ENCODE measurements at regions not wholly inside any gene's neighbourhood (a gene's known extent, or its start where the extent isn't known, plus 50 kb on each side); places are given as distances from the start of the nearest gene placed in this dataset.
"Not testable (repeated sequence)": the region's sequence is repeated elsewhere in the genome, so short reads cannot be mapped to it uniquely, and the experiment has no call there.

DNA sequence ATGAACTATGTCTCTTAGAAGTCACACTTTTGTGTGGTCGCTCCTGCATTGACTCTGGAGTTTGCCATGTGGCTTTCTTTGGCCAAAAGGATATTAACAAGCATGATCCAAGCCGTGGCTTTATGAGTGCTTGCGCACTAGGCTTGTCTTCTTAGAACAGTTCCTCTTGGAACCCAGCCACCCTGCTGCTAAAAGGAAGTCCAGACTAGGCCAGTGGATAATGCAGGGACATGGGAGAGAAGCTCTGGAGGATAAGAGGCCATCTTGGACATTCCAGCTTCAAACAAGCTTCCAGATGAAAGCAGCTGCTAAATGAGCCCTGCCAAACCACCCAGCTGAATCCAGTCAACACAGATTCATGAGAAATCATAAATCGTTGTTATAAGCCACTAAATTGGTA lies 346.4 kb downstream of the CDC5L start:
- DNase-seq = no peak
- no peaks in the 10 kb centered on the region for H3K36me3 Mint-ChIP-seq
- no peaks in the 10 kb centered on the region for H3K4me1 Mint-ChIP-seq
- H3K27ac Mint-ChIP-seq = no peak overlapping the region
- H3K4me3 Mint-ChIP-seq = no peak overlapping the region
- no peaks in the 10 kb centered on the region for H3K9me3 Mint-ChIP-seq
- H3K27me3 Mint-ChIP-seq (ENCODE audit: low read depth in 3 of 3) = no peaks in the 10 kb centered on the region

DNA sequence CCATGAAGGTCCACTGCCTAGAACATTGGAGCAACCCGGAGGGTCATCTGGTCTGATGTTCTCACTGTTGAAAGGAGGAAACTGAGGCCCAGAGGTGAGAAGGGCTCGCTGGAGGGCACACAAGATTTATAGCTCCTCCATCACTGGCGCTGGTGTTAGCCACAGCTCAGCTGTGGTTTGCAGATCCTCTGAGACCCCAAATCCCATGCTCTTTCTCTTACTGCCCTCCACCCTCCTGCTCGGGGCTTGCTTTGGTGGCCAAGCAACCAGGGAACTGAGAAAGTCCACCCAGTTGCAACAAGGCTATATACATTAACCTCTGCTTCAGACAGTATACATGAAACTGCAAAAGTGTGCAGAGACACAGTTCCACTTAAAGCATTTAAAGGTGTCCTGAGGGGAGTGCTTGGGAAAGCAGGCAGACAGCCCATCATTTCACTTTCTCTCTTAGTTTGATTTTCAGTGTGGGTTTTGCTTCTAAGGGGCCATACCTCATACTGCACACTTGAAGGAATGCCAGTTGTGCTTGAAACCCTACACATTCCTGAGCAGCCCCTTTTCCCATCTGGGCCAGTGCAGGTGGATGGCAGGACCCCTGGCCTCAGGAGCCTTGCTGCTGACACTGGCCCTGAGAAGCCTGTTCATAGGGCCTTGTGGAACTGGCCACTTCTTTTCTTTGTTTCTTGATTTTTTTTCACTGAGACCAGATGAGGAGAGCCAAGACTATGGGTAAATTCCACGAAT lies 347.6 kb downstream of the CDC5L start:
- H3K27ac Mint-ChIP-seq = peak overlapping the region in 1 of 6 donors; percentile 4

DNA sequence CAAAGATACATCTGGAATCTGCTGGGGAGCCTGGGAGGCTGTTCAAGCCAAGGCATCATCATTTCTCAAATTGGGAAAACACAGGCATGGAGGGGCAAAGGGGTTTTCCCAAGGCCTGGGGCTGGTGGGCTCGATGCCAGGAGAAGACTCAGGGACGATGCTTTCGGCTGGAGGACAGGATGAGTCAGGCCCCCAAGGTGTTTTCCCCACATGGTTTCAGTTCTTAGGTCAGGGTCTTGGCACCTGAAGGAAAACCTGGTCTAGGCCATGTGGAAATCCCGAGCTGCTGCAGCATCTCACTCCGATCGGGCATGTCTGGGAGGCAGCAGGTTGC lies 348.1 kb downstream of the CDC5L start:
- no peaks in the 10 kb centered on the region for H3K4me1 Mint-ChIP-seq
- H3K27ac Mint-ChIP-seq = peak overlapping the region in 1 of 6 donors; percentile 4
- H3K36me3 Mint-ChIP-seq = no peaks in the 10 kb centered on the region
- no peaks in the 10 kb centered on the region for H3K9me3 Mint-ChIP-seq
- no peaks in the 10 kb centered on the region for H3K27me3 Mint-ChIP-seq (ENCODE audit: low read depth in 3 of 3)
- no peak overlapping the region for H3K4me3 Mint-ChIP-seq
- DNase-seq = no peak

More for the DNA sequence above, 347.6 kb downstream of the CDC5L start:
- no peaks in the 10 kb centered on the region for H3K9me3 Mint-ChIP-seq
- no peak overlapping the region for H3K4me3 Mint-ChIP-seq
- no peak for DNase-seq
- no peaks in the 10 kb centered on the region for H3K27me3 Mint-ChIP-seq (ENCODE audit: low read depth in 3 of 3)
- H3K36me3 Mint-ChIP-seq = no peaks in the 10 kb centered on the region
- no peaks in the 10 kb centered on the region for H3K4me1 Mint-ChIP-seq

DNA sequence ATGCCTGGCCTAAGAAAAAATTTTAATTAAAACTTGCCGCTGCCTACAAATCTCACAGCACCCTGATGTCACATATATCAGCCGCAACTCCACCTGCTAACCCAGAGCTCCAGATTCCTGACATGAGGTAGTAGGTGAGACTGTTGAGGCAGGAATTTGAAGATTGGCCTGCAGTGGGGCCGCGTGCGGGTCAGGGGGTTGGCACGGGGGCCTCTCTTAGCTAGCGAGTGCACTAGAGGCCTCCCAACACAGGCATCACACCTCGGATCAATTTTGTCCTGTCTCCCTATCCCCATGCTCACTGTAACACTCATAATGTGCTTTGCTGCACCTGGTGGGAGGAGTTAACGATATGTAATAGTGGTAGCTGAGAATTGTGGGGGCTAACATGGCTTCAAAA lies 349.8 kb downstream of the CDC5L start:
- Mint-ChIP-seq H3K36me3 (no peaks in the 10 kb centered on the region), H3K4me1 (no peaks in the 10 kb centered on the region), H3K27me3 (ENCODE audit: low read depth in 3 of 3) (peaks cover 0 to 5% (median 0%) of the 10 kb centered on the region in 3 donors), H3K27ac (no peak overlapping the region), H3K9me3 (no peaks in the 10 kb centered on the region), H3K4me3 (no peak overlapping the region)
- no peak for DNase-seq

DNA sequence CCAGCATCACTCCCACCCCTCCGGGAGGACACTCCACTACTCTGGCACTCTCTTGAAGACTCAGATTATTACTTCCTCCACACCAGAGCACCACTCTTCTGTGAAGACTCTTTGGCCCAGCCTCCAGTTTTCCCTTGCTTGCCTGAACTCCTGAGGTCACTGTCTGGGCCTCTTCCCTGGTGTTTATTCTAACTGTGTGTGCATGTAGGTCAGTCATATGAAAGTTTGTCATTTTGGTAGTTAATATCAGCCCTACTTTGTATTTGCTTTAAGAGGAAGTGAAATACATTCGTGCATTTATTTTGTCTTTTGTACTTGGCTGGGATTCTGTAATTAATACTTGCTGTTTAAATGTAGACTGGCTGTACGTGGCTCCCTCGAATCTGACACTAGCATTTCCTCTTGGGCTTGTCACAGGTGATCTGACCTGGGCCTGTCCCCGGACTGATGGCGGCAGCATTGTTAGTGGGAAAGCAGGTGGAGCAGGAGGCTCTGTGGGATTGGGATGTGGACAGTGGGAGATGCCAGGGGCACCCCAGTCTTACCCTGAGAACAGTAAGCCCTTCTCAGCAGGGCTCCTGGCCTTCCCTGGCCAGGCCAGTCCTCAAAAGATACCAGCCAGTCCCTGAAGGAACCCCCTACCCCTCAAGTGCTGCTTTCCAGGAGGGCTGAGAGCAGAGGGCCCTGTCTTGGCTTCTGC lies 350.5 kb downstream of the CDC5L start:
- DNase-seq = no peak
- Mint-ChIP-seq H3K9me3 (no peaks in the 10 kb centered on the region), H3K27ac (no peak overlapping the region), H3K27me3 (ENCODE audit: low read depth in 3 of 3) (peaks cover 0 to 5% (median 0%) of the 10 kb centered on the region in 3 donors), H3K4me3 (no peak overlapping the region), H3K4me1 (no peaks in the 10 kb centered on the region), H3K36me3 (no peaks in the 10 kb centered on the region)

DNA sequence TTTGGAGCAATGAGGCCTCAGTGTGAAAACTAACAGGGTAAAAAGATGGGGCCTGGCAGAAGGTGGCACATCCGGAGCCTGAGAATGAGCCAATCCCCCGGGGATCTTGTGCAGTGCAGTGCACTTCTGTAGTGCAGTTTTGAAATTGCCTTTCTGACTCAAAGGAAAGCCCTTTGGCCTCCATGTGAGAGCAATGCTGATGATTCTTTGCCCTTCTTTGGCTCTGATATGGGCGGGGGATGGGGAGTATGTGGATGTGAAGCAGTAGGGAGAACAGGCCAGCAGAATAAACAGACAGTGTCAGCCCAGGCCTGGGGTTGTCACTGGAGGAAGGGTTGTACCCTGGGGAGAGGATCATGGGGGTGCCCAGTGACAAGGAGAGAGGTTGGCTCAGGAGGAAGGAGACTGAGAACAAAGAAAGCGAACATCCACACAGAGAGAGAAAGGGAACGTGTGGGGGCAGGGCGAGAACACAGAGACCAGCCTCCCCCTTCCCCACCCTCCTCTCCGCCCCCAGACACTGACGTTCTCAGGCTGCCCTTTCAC lies 351.2 kb downstream of the CDC5L start:
- no peak overlapping the region for H3K27ac Mint-ChIP-seq
- no peaks in the 10 kb centered on the region for H3K9me3 Mint-ChIP-seq
- H3K4me3 Mint-ChIP-seq = no peak overlapping the region
- DNase-seq = no peak
- peaks cover 0 to 5% (median 0%) of the 10 kb centered on the region in 3 donors for H3K27me3 Mint-ChIP-seq (ENCODE audit: low read depth in 3 of 3)
- no peaks in the 10 kb centered on the region for H3K4me1 Mint-ChIP-seq
- no peaks in the 10 kb centered on the region for H3K36me3 Mint-ChIP-seq

DNA sequence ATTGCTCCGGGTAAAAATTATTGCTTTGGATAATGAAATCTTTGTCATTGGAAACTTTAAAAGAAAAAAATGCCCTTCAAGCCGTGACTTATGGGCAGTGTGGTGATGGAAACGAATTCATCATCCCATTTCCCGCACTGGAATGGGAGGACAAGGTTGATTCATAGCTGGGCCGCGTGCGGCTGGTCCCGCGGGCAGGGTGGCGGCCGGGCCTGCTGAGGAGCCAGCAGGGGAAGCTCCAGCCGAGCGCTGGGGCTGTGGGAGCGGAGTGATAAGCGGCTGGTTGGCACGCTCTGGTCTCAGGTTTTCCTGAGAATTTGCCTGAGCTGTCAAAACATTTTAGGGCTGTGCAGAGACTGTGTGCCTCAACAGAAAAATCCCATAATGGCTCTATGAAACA lies 351.7 kb downstream of the CDC5L start:
- no peak overlapping the region for H3K27ac Mint-ChIP-seq

DNA sequence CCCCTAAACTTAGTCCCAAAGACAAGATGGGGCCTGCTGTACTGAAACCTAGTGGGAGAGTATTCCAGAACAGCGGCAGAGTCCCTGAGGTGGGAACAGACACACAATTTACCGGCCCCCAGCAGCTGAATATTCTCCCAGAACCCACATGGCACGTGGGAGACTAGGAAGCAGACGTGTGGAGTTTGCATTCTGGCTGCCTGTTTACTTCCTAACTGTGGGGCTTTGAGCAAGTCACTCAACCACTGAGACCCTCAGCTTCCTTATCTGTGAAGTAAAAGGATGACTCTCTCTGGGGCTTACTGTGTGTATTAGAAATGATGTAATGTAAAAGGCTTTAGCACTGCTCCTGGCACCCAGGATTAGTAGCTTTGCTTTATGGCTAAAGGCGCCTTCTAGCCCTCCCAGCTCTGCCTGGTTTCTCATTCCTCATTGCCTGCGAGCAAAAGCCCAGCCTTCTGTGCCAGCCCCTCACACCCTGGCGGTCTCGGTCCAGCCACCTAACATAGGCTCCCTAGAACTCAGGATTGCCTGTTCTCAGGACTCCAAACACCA lies 353.1 kb downstream of the CDC5L start:
- H3K4me3 Mint-ChIP-seq = no peak overlapping the region
- no peaks in the 10 kb centered on the region for H3K9me3 Mint-ChIP-seq
- no peak overlapping the region for H3K27ac Mint-ChIP-seq
- H3K27me3 Mint-ChIP-seq (ENCODE audit: low read depth in 3 of 3) = peaks cover 0 to 9% (median 0%) of the 10 kb centered on the region in 3 donors
- no peaks in the 10 kb centered on the region for H3K36me3 Mint-ChIP-seq
- no peaks in the 10 kb centered on the region for H3K4me1 Mint-ChIP-seq
- DNase-seq = no peak

More for the DNA sequence above, 351.7 kb downstream of the CDC5L start:
- H3K4me3 Mint-ChIP-seq = no peak overlapping the region
- no peaks in the 10 kb centered on the region for H3K9me3 Mint-ChIP-seq
- H3K27me3 Mint-ChIP-seq (ENCODE audit: low read depth in 3 of 3) = peaks cover 0 to 5% (median 0%) of the 10 kb centered on the region in 3 donors
- no peak for DNase-seq
- no peaks in the 10 kb centered on the region for H3K4me1 Mint-ChIP-seq
- H3K36me3 Mint-ChIP-seq = no peaks in the 10 kb centered on the region

DNA sequence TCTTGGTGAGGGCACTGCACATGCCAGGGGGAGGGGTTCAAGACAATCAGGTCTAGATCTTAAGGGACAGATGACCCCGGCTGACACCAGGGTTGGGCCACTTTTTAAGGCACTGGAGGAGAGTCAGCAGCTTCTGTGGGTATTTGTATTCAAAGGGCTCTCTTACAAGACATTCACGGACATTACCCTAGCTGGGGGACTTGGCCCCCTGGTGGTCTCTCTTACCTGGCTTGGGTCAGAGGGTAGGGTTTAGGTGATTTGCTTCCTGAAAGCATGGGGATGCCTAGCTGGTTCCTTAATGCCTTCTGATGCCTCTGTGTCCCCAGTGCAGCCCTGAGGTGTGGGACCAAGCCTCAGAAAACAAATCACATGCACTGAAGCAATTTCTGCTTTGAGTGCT lies 354.7 kb downstream of the CDC5L start:
- Mint-ChIP-seq H3K36me3 (no peaks in the 10 kb centered on the region), H3K9me3 (no peaks in the 10 kb centered on the region), H3K27me3 (ENCODE audit: low read depth in 3 of 3) (peaks cover 0 to 12% (median 0%) of the 10 kb centered on the region in 3 donors), H3K4me1 (no peaks in the 10 kb centered on the region), H3K4me3 (no peak overlapping the region), H3K27ac (no peak overlapping the region)
- no peak for DNase-seq

DNA sequence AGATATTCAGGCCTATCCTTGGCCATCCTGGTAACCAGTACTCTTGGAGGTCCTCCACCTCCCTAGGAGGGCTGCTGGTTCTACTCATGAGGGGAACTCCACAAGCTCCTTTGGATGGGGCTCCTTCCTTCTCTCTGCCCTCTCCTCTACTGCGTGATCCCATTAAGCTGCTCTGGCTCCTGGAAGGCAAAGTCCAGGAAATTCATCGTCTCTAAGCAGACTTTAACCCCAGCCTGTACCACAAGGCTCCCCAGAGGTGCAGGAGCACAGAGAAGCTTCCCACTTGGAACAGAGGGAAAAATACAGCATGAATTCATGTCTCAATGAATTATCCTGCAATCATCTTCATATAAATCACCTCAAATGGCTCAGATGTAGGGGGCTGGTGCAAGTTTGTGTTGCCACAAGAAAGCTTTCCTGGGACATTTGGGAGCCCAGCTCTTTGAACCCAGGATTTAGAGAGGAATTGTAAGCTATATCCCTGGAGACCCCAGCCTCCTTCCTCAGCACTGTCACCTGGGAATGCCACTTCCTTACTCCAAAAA lies 355.4 kb downstream of the CDC5L start:
- H3K36me3 Mint-ChIP-seq = no peaks in the 10 kb centered on the region
- H3K4me1 Mint-ChIP-seq = no peaks in the 10 kb centered on the region
- no peaks in the 10 kb centered on the region for H3K9me3 Mint-ChIP-seq
- H3K27me3 Mint-ChIP-seq (ENCODE audit: low read depth in 3 of 3) = peaks cover 0 to 12% (median 0%) of the 10 kb centered on the region in 3 donors
- H3K27ac Mint-ChIP-seq = no peak overlapping the region
- DNase-seq = no peak
- H3K4me3 Mint-ChIP-seq = no peak overlapping the region

DNA sequence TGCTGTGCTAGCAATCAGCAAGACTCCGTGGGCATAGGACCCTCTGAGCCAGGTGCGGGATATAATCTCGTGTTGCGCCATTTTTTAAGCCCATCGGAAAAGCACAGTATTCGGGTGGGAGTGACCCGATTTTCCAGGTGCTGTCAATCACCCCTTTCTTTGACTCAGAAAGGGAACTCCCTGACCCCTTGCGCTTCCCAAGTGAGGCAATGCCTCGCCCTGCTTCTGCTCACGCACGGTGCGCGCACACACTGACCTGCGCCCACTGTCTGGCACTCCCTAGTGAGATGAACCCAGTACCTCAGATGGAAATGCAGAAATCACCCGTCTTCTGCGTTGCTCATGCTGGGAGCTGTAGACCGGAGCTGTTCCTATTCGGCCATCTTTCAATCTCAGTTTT lies 372.6 kb downstream of the CDC5L start:
- H3K4me3 Mint-ChIP-seq; DNase-seq; H3K27ac Mint-ChIP-seq; H3K27me3 Mint-ChIP-seq (ENCODE audit: low read depth in 3 of 3); H3K36me3 Mint-ChIP-seq; H3K4me1 Mint-ChIP-seq: not testable (repeated sequence)
- H3K9me3 Mint-ChIP-seq = peaks cover 1 to 34% (median 16%) of the 10 kb centered on the region in 6 donors

DNA sequence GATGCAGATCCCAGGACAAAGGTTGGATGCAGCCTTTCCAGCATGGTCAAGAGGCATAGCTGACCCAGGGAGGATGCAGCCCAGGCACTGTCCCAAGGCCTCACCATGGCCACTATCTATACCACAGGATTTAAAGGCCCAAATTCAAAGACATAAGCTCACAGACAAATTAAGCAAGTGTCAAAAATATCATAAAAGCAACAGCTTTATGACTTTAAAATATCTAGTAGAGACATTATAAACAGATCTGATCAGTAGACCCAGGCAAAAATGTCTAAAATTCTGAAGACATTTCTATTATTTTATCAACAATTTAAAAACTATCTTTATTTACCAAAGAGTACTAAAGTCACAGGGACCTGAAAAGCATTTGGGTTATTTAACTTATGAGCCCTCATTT lies 373.5 kb downstream of the CDC5L start:
- Mint-ChIP-seq H3K27me3 (ENCODE audit: low read depth in 3 of 3) (peaks cover 0 to 4% (median 3%) of the 10 kb centered on the region in 3 donors), H3K36me3 (peaks cover 0 to 8% (median 0%) of the 10 kb centered on the region in 3 donors), H3K4me3 (no peak overlapping the region), H3K9me3 (peaks cover 1 to 34% (median 15%) of the 10 kb centered on the region in 6 donors), H3K27ac (no peak overlapping the region), H3K4me1 (no peaks in the 10 kb centered on the region)
- DNase-seq = no peak

DNA sequence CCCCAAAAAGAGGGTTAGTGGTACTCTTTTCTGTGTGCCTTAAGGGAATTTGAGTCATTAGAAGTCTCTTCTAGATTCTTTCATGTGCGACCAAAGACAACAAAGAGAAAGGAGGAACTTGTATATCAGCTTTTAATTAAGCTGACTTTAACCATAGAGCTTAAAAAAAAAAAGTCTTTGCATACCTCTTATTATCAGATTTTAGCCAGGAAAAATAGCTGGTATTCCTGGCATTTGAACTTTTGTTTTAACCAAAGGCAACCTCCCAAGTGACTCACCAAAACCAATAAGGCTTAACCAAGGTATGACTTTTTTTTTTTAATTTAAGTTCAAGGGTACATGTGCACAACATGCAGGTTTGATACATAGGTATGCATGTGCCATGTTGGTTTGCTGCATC lies 375.0 kb downstream of the CDC5L start:
- Mint-ChIP-seq H3K27ac (no peak overlapping the region), H3K4me1 (no peaks in the 10 kb centered on the region), H3K9me3 (peaks cover 1 to 34% (median 15%) of the 10 kb centered on the region in 6 donors), H3K27me3 (ENCODE audit: low read depth in 3 of 3) (peaks cover 0 to 4% (median 3%) of the 10 kb centered on the region in 3 donors), H3K4me3 (no peak overlapping the region), H3K36me3 (peaks cover 0 to 8% (median 0%) of the 10 kb centered on the region in 3 donors)
- no peak for DNase-seq
